Progenitor cell of endocrine pancreas (in vitro differentiated cells): ENCODE measurements at regions not wholly inside any gene's neighbourhood (a gene's known extent, or its start where the extent isn't known, plus 50 kb on each side); places are given as distances from the start of the nearest gene placed in this dataset.

Source experiments
- DNase-seq: peaks from one replicate; pipeline ENCODE4 v3.0.0; 2021; ENCODE audit warnings: low spot score; ENCODE audit not compliant: unreplicated experiment
- H3K27ac Mint-ChIP-seq: 2 replicates; pipeline ENCODE4 v1.8.0; 2021; ENCODE audit warnings: mild to moderate bottlenecking, moderate library complexity, mixed read lengths
- H3K27me3 Mint-ChIP-seq: 2 replicates; pipeline ENCODE4 v1.8.0; 2021; ENCODE audit warnings: mixed read lengths
- H3K36me3 Mint-ChIP-seq: 2 replicates; pipeline ENCODE4 v1.8.0; 2022; ENCODE audit warnings: mixed read lengths; ENCODE audit not compliant: insufficient read depth
- H3K4me1 Mint-ChIP-seq: 2 replicates; pipeline ENCODE4 v1.8.0; 2021; ENCODE audit warnings: low read depth, mixed read lengths
- H3K4me3 Mint-ChIP-seq: 2 replicates; pipeline ENCODE4 v1.8.0; 2021; ENCODE audit warnings: low read depth, mild to moderate bottlenecking, moderate library complexity, mixed read lengths
- H3K9me3 Mint-ChIP-seq: 2 replicates; pipeline ENCODE4 v1.8.0; 2021; ENCODE audit warnings: low read depth, mixed read lengths
- CTCF ChIP-seq: fragments of 200-600 bp; sonication (generic); IDR thresholded peaks from one replicate; pipeline ENCODE4 v1.5.0; 2021; ENCODE audit warnings: antibody characterized with exemption, mild to moderate bottlenecking; ENCODE audit not compliant: unreplicated experiment

GRCh38 chr3:71872256-71872655 is 87.3 kb upstream of the PROK2 start:
- Mint-ChIP-seq H3K9me3 (peaks cover 8% of the 10 kb centered on the region), H3K27ac (no peak overlapping the region), H3K36me3 (no peaks in the 10 kb centered on the region), H3K4me1 (no peaks in the 10 kb centered on the region), H3K27me3 (peaks cover 4% of the 10 kb centered on the region), H3K4me3 (no peak overlapping the region)
- TF ChIP-seq CTCF, result no peak
- no peak for DNase-seq

DNA sequence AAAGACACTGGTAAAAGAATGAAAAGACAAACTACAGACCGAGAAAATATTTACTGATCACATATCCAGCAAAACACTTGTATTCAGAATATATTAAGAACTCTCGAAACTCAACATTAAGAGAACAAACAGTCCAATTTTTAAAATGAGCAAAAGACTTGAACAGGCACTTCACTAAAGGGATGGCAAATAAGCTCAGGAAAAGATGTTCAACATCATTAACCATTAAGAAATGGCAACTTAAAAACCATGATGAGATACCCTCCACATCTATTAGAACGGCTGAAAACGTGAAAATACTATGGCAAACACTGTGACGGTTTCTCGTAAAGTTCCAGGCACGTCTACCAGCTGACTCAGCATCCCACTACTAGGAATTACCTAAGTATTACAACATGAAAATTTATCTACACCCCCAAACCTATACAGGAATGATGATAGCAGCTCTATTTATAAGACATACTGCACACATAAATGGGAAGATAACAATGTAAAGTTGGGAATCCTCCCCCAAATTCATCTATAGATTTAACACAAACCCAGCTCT is 86.1 kb upstream of the PROK2 start:
- no peaks in the 10 kb centered on the region for H3K36me3 Mint-ChIP-seq
- no peak for TF ChIP-seq CTCF
- no peaks in the 10 kb centered on the region for H3K4me1 Mint-ChIP-seq
- no peak overlapping the region for H3K4me3 Mint-ChIP-seq
- H3K27ac Mint-ChIP-seq, result no peak overlapping the region
- DNase-seq, result no peak
- no peaks in the 10 kb centered on the region for H3K27me3 Mint-ChIP-seq
- H3K9me3 Mint-ChIP-seq, result peaks cover 8% of the 10 kb centered on the region

DNA sequence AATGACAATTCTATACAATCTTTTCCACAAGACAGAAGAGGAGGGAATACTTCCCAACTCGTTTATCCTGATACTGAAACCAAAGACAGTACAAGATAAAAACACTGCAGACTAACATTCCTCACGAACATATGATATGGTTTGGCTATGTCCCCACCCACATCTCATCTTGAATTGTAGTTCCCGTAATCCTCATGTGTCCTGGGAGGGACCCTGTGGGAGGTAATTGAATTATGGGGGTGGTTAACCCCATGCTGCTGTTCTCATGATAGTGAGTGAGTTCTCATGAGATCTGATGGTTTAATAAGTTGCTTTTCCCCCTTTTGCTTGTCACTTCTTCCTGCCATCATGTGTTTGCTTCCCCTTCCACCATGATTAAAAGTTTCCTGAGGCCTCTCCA is 83.9 kb upstream of the PROK2 start:
- H3K4me1 Mint-ChIP-seq, result no peaks in the 10 kb centered on the region
- H3K4me3 Mint-ChIP-seq, result no peak overlapping the region
- H3K36me3 Mint-ChIP-seq, result no peaks in the 10 kb centered on the region
- peaks cover 14% of the 10 kb centered on the region for H3K27me3 Mint-ChIP-seq
- no peak for TF ChIP-seq CTCF
- DNase-seq, result no peak
- peaks cover 8% of the 10 kb centered on the region for H3K9me3 Mint-ChIP-seq
- peak overlapping the region; percentile 37 for H3K27ac Mint-ChIP-seq

DNA sequence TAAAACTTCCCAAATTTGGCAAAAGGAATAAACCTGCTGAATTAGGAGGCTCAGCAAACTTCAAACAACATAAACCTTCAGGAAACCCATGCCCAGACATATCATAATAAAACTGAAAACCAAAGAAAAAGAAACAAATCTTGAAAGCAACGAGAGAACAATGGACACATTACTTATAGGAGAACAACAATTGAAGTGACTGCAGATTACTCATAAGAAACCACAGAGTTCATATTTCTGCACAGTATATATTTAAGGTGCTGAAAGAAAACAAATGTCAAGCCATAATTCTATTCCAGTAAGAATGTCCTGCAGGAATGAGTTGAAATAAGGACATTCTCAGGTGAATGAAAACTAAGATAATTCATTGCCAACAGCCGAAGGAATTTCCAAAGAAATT is 80.8 kb upstream of the PROK2 start:
- Mint-ChIP-seq H3K27me3 (peaks cover 25% of the 10 kb centered on the region), H3K36me3 (no peaks in the 10 kb centered on the region), H3K4me3 (no peak overlapping the region), H3K4me1 (peaks cover 2% of the 10 kb centered on the region), H3K27ac (no peak overlapping the region), H3K9me3 (peaks cover 12% of the 10 kb centered on the region)
- no peak for DNase-seq
- TF ChIP-seq CTCF, result no peak

DNA sequence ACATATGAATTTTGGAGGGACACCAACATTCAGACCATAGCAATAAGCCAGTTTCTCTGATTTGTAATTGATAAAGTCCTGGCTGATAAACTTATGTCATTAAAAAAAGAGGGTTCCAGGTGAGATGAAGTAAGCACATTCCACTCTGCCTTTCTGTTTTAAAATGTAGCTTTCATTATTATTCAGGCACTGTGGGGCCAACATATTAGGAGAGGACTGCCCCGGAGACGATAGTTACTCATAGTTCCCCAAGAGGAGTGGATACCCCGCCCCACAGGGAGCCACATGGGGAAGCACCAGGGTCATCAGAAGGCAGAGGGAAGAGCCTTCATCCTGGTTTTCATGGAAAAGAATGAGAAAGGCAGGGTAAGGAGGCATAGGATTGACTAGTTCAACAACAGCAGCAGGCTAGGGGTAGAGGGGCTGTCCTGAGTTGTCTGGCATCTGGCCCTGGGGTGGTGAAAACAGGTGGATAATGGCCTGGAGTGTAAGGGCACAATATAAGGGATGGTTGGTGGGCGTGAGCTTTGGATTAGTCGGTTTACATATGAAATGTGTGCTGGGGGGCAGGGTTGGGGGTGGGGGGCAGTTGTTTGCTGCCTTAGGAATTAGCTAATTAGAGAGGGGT is 78.7 kb upstream of the PROK2 start:
- Mint-ChIP-seq H3K27me3 (peaks cover 31% of the 10 kb centered on the region), H3K4me1 (peaks cover 2% of the 10 kb centered on the region), H3K9me3 (peaks cover 12% of the 10 kb centered on the region), H3K27ac (no peak overlapping the region), H3K36me3 (no peaks in the 10 kb centered on the region), H3K4me3 (no peak overlapping the region)
- TF ChIP-seq CTCF, result no peak
- no peak for DNase-seq
